ENCODE measurements at regions not wholly inside any gene's neighbourhood (a gene's known extent, or its start where the extent isn't known, plus 50 kb on each side); places are given as distances from the start of the nearest gene placed in this dataset.

DNA sequence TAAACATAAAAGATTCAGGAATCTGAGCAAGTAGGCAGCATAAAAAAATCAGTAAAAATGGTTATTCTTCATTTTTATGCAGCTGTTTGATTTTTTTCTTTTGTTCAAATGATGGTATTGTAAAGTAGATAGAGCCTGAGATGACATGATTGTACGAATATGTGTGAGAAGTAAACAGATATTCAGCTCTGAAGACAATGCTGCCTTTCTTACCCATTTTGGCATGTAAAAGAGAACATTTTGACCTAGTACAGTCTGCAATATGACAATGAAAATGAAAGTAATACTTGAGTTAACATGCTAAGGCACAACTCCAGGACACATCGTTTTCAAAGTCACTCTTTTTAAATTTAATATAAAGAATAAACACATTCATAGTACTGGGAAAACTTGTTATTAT is 95.7 kb upstream of the NCAM2 start:
- TF ChIP-seq, protein P1, sequence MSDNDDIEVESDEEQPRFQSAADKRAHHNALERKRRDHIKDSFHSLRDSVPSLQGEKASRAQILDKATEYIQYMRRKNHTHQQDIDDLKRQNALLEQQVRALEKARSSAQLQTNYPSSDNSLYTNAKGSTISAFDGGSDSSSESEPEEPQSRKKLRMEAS (IDR thresholded peaks at IDR 0.05; ENCODE audit: insufficient read depth, insufficient read length): no peak
- TF ChIP-seq GATA2 (IDR thresholded peaks at IDR 0.05; ENCODE audit: insufficient read depth, insufficient read length, low read depth, low read length): no peak
- TF ChIP-seq JUN (IDR thresholded peaks at IDR 0.05; ENCODE audit: borderline replicate concordance, insufficient read depth, insufficient read length, low read depth): no peak
- TF ChIP-seq, protein P2, sequence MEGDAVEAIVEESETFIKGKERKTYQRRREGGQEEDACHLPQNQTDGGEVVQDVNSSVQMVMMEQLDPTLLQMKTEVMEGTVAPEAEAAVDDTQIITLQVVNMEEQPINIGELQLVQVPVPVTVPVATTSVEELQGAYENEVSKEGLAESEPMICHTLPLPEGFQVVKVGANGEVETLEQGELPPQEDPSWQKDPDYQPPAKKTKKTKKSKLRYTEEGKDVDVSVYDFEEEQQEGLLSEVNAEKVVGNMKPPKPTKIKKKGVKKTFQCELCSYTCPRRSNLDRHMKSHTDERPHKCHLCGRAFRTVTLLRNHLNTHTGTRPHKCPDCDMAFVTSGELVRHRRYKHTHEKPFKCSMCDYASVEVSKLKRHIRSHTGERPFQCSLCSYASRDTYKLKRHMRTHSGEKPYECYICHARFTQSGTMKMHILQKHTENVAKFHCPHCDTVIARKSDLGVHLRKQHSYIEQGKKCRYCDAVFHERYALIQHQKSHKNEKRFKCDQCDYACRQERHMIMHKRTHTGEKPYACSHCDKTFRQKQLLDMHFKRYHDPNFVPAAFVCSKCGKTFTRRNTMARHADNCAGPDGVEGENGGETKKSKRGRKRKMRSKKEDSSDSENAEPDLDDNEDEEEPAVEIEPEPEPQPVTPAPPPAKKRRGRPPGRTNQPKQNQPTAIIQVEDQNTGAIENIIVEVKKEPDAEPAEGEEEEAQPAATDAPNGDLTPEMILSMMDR (IDR thresholded peaks at IDR 0.05; ENCODE audit: extremely low read depth in 1 of 2, insufficient read depth in 1 of 2, low read depth in 1 of 2, low read length in 2 of 2): no peak
- no peak for TF ChIP-seq POLR2A (IDR thresholded peaks at IDR 0.05; ENCODE audit: low read depth, low read length)
- TF ChIP-seq MYC (IDR thresholded peaks at IDR 0.05; ENCODE audit: low read depth, low read length): no peak
- TF ChIP-seq EZH2 (IDR thresholded peaks at IDR 0.05; ENCODE audit: borderline replicate concordance, low read depth, low read length, severe bottlenecking): no peak
- TF ChIP-seq POLR2AphosphoS5 (IDR thresholded peaks at IDR 0.05; ENCODE audit: insufficient read depth, low read depth, low read length): no peak
- TF ChIP-seq FOS (IDR thresholded peaks at IDR 0.05; ENCODE audit: borderline replicate concordance, insufficient read depth, low read length): no peak
- H3K9me1 ChIP-seq (replicated peaks; ENCODE audit: control insufficient read depth, extremely low read depth, insufficient read depth, low read length): no peaks in the 10 kb centered on the region
- DNase-seq (ENCODE audit: low read depth, low spot score) (no peak), FAIRE-seq (no peak)
- no peaks in the 10 kb centered on the region for H4K20me1 ChIP-seq (replicated peaks; ENCODE audit: control insufficient read depth, extremely low read depth, insufficient read depth, low read length)
- no peaks in the 10 kb centered on the region for H3K4me1 ChIP-seq (ENCODE audit: control insufficient read depth, extremely low read depth, insufficient read depth, low read length)
- H3K79me2 ChIP-seq (ENCODE audit: control insufficient read depth, insufficient read depth, low read length): no peaks in the 10 kb centered on the region
- H3K4me3 ChIP-seq (replicated peaks in 1 of 3; ENCODE audit: insufficient read depth in 1 of 3, low read depth in 1 of 3, low read length in 3 of 3): no peak overlapping the region
- POLR2A ChIA-PET: no interaction called here
- no peaks in the 10 kb centered on the region for H3K36me3 ChIP-seq (ENCODE audit: control insufficient read depth in 2 of 2, extremely low read depth in 1 of 2, insufficient read depth in 2 of 2, low read length in 2 of 2)
- H3K27me3 ChIP-seq (ENCODE audit: control insufficient read depth in 2 of 2, insufficient read depth in 2 of 2, low read length in 2 of 2): no peaks in the 10 kb centered on the region
- H2AFZ ChIP-seq (ENCODE audit: low read depth, low read length): no peak overlapping the region
- intact Hi-C loops (cut with micrococcal nuclease) (no loop called here), dilution Hi-C loops (cut with MboI; ENCODE audit: extremely low pct_ligation_motif_present, low sequenced_read_pairs) (no loop called here)
- no peak overlapping the region for H3K27ac ChIP-seq (ENCODE audit: insufficient read depth, low read depth, low read length)
- no peak overlapping the region for H3K9ac ChIP-seq (replicated peaks; ENCODE audit: extremely low read depth, insufficient read depth, low read length)
- no peak overlapping the region for H3K4me2 ChIP-seq (ENCODE audit: insufficient read depth, low read length)
- CTCF ChIA-PET: no interaction called here
- H3K9me3 ChIP-seq (replicated peaks; ENCODE audit: control insufficient read depth, insufficient read depth, low read length): no peaks in the 10 kb centered on the region
- BruUV-seq (replicated peaks): no TSS peak

All from endothelial cell of umbilical vein (primary cell).